Stimulated activated CD4-positive, alpha-beta T cell treated with anti-CD3 and anti-CD28 coated beads, Interleukin-2, amount 100 ng/mL, for 48 hours (primary cell): ENCODE measurements at regions not wholly inside any gene's neighbourhood (a gene's known extent, or its start where the extent isn't known, plus 50 kb on each side); places are given as distances from the start of the nearest gene placed in this dataset.

Experiments
- DNase-seq, 2 donors: peaks; one replicate each; pipeline ENCODE4 v3.0.0-alpha.2; 2020

DNA sequence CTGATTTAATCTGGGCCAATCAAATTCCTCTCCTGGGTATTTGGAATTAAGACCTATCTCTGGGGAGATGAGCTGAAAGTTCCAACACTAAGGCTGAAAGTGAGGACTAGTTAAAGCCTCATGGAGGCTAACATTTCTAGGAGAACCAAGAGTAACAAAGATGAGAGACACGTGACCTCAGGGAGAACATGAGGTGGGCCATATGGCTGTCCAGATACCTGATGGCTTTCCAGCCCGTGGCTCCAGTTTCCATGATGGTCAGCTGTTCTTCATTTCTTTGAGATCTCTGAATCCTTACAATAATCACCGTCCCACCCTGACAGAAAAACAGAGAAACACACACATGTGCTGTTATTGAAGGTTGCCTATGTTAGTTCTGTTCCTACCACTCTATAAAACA lies 66.1 kb downstream of the LEPR start:
- DNase-seq, result no peak

DNA sequence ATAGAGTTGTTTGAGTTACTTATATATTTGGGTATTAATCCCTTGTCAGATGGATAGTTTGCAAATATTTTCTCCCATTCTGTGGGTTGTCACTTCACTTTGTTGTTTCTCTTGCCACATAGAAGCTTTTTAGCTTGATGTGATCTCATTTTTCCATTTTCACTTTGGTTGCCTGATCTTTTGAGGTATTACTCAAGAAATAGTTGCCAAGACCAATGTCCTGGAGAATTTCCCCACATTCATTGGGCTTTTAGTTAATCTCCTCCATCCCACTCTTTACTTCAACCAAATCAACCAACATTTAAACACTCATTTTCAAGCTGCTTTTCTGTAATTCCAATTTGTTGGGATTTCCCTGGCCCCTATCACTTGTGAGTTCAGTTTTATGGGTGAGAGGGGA lies 69.0 kb downstream of the LEPR start:
- DNase-seq, result no peak

DNA sequence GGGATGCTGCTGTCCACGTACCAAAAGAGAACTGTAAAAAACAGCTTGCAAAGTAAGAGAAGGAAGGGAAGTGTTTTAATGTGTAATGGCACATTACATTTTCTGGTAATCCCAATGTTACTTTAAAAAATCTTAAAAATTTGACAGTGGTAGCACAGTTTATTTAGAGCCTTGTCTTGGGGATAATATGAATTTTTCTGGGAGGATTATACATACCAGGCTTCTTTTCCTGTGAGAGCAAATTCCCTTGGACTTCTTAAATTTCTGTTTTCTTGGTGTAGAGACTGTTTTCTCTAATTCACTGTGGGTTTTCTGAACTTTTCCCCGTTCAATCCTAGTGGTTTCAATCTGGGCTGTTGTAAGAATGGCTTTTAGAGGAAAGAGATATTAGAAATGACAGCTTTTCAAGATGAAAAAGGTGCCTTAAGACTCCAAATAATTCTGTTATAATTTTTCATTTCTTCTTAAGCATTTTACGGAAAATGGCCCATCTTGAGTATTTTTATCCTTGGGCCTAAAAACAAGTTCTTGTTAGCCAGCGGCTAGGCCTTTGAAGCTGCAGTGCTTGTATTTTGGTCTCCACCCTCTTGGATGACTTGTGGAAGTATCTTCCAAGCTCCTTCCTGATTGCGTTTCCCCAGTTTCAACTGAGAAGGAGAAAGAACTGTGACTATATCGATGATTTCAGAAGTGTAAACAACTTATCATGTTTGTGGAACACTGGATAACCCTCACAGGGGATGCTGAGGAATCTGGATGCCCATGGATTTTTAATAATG lies 70.0 kb downstream of the LEPR start:
- DNase-seq, result no peak

DNA sequence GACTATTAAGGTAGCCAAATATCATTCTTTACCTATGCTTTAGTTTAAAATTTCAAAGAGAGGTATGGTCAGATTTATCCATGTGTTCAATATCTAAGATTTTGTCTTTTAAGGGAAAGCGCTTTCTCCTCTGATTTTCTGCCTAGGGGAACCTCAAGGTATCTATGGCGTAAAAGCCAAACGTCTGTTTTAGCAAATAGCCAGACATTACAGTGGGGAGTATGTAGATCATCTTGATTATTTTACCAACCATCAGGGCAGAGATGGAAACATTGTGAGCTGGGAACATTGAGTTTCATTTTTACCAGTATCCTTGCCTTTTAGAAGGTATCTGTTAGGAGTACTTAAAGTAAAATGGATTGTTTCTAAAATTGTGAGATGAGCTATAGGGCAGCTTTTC lies 71.0 kb downstream of the LEPR start:
- no peak for DNase-seq

DNA sequence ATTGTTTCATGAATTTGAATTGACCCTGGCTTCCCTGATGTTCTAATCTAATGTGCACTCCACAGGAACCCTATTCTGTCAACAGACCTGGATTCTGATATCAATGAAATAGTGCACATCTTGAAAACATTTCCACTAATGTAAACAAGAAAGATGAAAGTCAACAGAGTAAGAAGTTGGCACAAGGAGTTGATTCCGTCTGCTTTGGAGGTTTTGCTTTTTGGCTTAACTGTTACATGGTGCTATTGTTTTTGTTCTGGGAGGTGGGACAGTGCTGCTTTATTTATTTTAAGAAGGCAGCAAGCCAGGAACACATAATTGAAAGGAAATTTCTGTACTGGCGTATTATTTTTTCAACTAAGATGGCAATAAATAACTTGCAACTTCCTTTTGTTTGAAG lies 73.3 kb downstream of the LEPR start:
- no peak for DNase-seq

DNA sequence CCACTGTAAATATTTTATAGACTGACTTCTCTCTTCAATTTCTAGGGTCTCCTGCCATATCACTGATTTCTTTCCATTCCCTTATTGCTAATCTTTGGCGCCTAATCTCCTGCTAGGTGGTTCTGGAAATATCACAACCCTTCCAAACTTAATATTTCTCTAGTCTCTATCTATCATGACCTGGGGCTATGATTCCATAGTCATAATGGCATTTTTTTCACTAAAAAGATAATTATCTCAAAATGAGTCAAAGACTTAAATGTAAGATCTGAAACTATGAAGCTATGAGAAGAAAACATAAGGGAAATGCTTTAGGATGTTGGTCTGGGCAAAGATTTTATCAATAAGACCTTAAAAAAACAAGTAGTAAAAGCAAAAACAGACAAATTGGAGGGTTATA lies 74.2 kb downstream of the LEPR start:
- DNase-seq, result no peak

DNA sequence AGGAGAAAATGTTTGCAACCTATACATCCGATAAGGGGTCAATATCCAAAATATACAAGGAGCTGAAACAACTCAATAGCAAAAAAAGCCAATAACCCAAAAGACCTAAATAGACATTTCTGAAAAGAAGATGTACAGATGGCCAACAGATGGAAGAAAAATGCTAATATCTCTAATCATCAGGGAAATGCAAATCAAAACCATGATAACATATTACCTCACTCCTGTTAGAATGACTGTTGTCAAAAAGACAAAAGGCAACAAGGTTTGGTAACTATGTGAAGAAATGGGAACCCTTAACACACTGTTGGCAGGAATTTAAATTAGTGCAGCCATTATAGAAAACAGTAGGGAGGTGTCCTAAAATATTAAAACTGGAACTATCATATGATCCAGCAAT lies 74.7 kb downstream of the LEPR start:
- no peak for DNase-seq

DNA sequence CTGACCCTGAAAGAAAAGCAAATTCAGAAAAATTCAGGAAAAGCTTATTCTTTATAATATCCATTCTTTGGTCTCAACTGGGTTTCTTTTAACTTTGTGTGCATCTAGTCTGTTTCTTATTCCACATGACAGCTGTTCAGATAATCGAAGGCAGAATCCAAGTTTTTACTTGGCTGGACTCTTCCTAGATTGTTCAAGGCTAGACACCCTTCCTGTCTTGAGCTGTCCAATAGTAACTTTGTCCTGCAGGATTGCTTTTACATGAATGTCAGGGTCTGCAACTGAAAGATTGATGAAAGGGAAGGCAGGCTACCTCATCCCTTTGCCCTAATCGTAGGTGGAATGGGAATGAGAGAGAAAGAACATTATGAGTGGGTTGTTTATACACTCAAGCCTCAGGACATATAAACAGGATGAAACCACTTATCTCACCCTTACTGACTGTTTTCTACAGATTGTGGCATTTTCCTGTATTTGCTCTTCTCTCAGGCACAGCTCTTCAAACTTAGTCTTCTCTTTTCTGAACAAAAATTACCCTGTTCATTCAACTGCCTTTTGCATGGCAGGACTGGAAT lies 76.9 kb downstream of the LEPR start:
- DNase-seq, result no peak

DNA sequence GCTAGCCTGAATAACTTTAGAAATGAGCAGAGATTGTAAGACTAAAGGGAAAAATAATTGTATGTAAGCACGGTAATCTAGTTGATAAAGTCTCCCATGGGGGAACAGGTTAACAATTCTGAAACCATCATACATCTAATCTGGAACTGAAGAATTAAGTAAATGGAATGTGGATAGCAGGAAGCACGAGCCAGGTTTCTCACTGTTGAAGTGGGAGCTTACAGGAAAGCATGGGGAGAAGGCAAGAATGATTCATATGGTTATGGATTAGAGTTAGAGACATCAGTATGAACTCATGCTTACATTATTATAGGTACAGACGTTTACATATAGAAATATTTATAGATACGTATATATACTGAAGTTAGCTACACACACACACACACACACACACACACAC lies 83.0 kb downstream of the LEPR start:
- DNase-seq, result no peak

DNA sequence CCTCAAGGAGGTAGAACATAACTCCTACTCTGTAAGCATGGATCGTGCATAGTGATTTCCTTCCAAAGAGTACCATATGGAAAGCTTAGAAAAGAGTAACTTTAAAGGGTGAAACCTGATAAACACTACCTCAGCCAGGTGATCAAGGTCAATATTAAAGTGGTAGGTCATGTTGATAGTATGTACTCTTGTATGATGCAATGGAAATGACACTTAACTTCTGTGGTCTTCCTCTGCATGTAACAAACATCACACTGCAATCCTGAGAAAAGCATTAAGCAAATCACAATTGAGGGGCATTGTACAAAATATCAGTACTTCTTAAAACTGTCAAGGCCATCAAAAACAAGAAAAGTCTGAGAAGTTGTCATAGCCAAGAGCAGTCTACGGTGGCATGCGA lies 83.8 kb downstream of the LEPR start:
- no peak for DNase-seq

DNA sequence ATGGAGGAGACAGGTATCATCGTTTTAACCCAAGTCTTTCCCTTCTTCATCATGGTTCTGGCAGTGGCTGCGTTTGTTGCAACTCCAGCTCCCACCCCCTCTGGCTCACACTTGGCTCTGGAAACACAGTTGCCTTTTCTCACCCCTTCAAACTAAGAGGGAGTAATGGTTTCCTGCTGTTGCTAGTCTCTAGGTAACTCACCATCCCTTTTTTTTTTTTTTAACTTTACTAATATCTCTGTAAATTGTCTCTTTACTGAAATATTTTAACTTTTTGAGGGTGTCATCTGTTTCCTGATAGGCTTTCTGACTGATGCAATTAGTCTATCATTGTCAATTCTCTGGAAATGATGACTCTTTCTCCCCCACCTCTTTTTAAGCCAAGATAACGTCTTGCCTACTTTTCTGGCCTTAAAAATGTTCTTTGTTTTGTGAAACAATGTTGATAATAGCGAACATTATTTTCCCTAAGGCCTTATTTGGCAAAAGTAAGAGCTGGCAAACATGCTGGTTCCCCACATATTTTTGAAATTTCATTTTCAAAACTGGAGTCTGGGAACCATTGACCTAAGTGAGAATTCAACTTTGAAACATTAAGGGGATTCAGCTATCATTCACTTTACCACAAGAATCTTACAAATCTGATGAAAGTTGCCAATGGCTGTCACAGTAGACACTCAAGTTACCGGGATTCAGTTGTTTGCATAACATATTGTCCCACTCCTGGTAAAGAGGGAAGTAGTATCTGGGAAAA lies 85.3 kb downstream of the LEPR start:
- no peak for DNase-seq

DNA sequence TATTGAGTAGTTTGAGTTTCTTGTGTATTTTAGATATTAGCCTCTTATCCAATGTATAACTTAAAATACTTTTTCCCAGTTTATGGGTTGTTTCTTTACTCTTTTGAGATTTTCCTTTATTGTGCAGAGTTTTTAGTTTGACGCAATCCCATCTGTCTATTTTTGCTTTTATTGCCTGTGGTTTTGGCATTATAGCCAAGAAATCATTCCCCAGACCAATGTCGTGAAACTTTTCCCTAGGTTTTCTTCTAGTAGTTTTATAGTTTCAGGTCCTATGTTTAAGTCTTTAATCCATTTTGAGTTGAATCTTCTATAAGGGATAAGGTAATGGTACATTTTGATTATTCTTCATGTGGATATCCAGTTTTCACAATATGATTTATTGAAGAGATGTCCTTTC lies 87.6 kb downstream of the LEPR start:
- DNase-seq, result no peak

DNA sequence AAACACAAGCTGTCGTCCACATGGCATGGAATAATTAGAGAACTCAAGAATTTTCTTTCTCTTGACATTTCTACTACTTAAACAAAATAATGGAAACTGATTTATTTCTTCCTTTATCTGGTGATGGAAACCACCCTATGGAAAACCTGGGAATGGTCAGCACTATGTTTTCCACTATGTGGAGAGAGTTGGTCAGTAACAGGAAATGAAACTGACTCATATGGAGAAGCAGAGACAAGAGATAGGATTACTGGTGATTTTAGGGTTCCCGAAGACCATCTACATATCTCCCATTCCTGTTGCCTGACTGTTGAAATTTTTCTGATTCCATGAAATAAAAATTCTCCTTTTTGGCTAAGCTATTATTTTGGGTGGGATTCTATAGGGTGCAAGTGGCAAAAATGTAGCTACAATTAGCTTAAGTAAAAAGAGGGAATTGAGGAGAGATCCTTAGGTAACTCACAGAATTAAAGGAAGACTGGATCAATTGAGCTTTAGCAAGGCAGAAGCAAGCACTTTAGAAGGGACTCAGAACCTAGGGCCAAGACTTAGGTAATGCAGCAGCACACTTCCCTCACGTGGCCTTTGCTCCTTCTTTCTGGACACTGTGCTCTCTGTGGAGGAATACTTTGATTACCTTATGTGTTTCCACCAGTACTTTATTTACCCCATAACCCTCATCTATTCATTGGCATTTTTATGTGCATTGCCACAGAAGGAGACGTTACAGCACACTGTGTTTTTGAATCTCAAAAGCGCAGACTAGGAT lies 89.6 kb downstream of the LEPR start:
- no peak for DNase-seq

DNA sequence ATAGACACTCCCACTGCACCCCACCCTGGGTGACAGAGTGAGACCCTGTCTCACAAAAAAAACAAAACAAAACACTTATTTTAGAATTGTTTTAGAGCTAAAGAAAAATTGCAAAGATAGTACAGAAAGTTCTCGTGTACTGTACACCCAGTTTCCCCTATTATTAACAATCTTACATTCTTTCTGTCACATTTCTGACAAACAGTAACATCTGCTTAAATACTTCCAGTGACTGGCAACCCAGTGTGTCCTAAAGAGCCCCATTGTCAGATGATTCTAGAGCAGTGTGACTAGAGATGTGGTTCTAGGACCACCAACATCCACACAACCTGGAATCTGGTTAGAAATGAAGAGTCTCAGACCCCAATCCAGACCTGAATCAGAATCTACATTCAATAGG lies 90.5 kb downstream of the LEPR start:
- no peak for DNase-seq

DNA sequence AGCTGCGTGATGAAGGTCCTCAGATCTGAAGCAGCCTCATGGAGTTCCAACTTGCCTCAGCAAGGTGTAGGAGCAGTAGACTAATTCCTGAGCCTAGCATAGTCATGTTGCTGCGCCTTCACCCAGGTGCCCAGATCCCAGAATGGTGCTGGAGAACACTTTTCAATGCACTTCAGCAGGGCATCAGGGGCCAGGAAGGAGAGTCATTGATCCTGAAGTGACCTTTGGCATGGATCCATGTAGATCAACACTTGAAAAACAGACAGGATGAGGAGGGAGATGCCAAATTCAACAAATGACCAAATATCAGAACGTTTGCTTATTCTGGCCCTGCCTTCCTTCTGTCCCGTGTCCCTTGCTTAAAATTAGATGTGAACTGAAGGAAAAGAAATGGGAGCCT lies 91.9 kb downstream of the LEPR start:
- no peak for DNase-seq

DNA sequence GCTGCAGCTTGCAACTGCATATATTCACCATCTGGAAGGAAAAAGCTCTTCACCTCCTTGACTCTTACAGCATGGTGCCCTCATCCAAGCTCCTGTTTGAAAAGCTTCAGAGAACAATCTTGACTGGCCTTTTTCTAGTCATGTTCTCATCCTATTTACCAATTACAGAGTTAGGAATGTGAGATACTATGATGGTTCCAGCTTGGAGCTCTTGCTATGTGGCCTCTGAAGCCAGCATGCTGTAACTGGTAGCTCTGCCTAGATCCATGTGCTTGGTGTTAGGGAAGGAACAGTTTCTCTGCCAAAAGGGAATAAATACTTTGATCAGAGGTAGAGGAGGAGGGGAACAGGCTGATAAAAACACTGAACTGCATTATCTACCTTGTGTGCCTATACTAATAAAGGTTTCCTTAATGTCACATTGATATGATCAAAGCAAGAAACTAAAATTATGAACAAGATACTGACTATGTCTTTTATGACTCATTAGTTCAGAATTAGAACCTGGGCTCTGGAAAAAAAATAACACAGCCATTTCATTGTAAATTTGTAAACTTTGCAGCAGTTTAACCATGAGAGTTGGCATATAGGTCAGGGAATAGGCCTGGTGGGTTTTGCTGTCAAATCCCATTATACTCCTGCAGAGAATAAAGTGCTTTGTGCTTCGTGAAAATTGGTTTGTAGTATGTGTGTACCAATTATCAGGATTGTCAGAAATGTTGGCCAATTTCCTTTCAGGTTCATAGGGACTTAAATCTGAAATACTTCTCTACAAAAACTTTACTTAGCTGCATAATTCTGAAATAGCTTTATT lies 92.7 kb downstream of the LEPR start:
- DNase-seq, result no peak

DNA sequence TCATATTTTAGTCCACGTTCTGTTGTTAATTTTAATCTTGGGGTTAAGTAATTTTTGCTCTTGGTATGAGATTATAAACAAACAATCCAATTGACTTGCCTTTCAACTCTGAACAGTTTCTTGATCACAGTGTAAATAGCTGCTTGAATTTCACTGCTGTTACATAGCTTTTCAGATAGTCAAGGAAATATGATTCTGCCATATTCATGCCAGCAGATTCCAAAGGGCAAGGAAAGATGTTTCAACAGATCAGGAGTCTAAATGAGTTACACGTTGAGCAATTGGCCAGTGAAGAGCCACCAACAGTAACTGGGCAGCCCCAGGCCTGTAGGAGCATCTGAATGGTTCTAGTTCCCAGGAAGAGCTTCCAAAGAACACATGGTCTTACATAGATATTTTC lies 93.6 kb downstream of the LEPR start:
- DNase-seq, result no peak

DNA sequence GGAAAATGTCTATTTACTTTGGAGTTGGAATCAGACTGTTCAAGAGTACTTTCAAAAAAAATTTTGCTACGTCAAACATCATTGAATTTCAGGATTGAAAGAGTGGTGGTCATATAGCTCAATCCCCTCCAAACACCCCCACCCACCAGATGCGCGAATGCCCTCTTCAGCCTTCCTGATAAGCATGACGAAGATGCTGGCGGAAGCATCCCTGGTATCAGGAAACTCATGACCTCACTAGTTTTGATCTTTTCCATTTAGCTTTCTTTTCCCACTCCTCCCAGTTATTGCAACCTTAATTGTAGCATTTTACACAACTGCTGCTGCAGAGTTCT lies 104.4 kb downstream of the LEPR start:
- DNase-seq, result no peak

DNA sequence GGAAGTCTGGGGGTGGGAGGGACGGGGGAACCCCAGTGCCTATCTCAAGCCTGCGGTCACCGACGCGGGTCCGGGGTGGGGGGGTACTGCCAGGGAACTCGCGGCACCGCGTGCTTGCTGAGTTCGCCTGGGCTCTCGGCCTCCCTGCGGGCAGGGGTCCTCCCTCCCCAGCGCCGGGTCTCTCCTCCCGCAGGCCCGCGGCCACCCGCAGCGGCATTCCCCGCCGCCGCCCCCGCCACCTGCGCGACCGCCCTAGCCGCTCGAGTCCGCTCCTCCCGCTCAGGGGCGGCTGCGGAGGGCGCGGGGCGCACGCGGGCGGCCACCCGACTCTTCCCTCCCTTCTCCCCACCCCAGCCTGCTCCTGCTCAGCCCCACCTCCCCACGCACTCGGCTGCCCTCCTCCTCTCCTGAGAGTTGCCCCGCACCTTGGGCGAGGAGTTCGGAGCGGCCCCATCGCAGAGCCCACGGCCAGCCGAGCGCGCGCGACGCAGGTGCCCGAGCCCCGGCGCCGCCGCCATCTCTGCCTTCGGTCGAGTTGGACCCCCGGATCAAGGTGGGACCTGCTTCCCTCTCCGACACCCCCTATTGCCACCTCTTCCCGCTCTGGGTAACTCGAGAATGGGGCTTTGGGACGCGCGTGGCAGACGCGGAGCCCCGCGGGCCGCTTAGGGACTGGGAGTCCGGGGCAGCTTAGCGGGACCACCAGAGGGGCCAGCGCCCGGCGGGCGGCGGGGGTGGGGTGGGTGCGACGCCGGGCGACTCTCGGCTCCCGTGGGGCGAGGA lies 105.0 kb downstream of the LEPR start:
- no peak for DNase-seq

DNA sequence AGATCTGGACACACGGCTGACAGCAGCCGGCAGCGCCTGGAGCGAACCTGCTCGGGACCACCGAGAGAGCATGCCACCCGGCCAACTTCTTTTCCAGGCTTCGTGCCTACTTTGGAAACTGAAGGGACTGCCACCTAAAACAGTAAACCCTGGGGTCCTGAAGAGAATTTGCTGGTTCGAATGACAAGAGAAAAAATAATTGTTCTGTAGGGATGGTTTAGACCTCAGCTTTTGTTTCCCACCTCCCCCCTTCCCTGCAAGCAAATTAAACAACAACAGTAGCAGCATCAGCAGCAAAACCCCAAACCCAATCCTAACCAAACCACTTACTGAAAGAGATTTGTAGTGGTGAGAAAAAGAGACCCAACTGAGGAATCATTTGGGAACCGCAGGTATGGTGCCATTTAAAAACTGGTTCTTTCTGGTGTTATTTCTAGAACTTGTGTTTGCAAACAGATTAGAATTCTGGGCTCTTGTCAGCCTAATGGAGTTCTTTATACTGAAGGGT lies 105.6 kb downstream of the LEPR start:
- DNase-seq, result no peak

DNA sequence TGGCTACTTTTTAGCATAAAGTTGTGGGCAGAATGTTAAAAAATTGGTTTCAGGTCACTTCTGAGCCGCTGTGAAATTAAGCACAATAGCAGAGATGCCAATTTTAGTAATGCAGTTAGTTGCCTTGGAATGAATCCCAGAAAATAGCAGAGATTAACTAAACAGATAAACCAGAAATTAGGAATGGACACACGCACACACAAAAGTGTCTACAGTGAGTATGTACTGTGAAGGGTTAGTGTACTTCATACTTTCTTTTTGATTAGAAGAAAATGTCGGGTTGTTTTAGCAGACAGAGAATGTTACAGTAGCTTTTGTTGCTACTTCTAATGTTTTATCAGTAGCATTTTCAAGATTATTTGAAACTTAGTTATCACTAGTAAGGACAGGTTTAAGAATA lies 106.7 kb downstream of the LEPR start:
- DNase-seq, result no peak
